22Rv1 (cell line): ENCODE measurements at regions not wholly inside any gene's neighbourhood (a gene's known extent, or its start where the extent isn't known, plus 50 kb on each side); places are given as distances from the start of the nearest gene placed in this dataset.

Experiments
- H3K27ac ChIP-seq: fragments of 450-650 bp; 2 replicates; pipeline ENCODE4 v1.5.1; 2017
- CTCF ChIP-seq: fragments of 450-650 bp; IDR thresholded peaks from 2 replicates; pipeline ENCODE4 v1.5.1; 2017; ENCODE audit warnings: mild to moderate bottlenecking
- ZFX ChIP-seq: fragments of 450-650 bp; IDR thresholded peaks from 2 replicates; pipeline ENCODE4 v1.6.1; 2017; ENCODE audit warnings: antibody characterized with exemption, borderline replicate concordance

GRCh38 chr5:104299998-104300706, 737.6 kb upstream of the NUDT12 start:
- no peak for TF ChIP-seq CTCF
- no peak for TF ChIP-seq ZFX
- no peak overlapping the region for H3K27ac ChIP-seq

GRCh38 chr5:104298518-104298917, 735.9 kb upstream of the NUDT12 start:
- H3K27ac ChIP-seq = no peak overlapping the region

GRCh38 chr5:104297076-104297475, 734.5 kb upstream of the NUDT12 start:
- H3K27ac ChIP-seq = no peak overlapping the region

More at GRCh38 chr5:104298518-104298917, 735.9 kb upstream of the NUDT12 start:
- TF ChIP-seq CTCF (no peak), ZFX (no peak)

GRCh38 chr5:104295991-104296390, 733.4 kb upstream of the NUDT12 start:
- TF ChIP-seq ZFX = no peak
- no peak for TF ChIP-seq CTCF
- no peak overlapping the region for H3K27ac ChIP-seq

More at GRCh38 chr5:104297076-104297475, 734.5 kb upstream of the NUDT12 start:
- TF ChIP-seq CTCF (no peak), ZFX (no peak)

GRCh38 chr5:104283136-104283535, 720.5 kb upstream of the NUDT12 start:
- TF ChIP-seq CTCF (no peak), ZFX (no peak)
- no peak overlapping the region for H3K27ac ChIP-seq

- no peak for TF ChIP-seq ZFX
- no peak for TF ChIP-seq CTCF
- no peak overlapping the region for H3K27ac ChIP-seq
These were observed 711.1 kb upstream of the NUDT12 start for GRCh38 chr5:104273725-104274124.

GRCh38 chr5:104267320-104268015, 704.9 kb upstream of the NUDT12 start:
- H3K27ac ChIP-seq = no peak overlapping the region
- TF ChIP-seq ZFX (no peak), CTCF (no peak)
